ENCODE measurements at regions not wholly inside any gene's neighbourhood (a gene's known extent, or its start where the extent isn't known, plus 50 kb on each side); places are given as distances from the start of the nearest gene placed in this dataset.

DNA sequence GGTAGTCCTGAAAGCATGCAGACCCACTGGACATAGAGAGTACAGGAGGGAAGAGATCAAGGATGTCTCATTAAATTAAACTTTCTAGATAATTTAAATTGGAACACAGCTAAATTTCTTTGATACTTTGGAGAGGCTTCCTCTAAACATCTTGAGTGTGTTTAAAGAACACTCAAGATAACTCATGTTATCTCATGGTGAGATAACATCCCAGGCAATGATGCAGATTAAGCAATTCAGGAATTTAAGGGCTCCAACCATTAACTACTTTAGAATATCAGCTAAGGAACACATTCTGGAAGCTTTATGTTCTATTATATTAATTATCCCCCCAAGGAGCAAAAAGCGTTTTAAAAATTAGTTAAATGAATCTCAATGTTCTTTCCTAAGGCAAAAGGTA lies 289.2 kb upstream of the RUNX1 start:
- TF ChIP-seq CHD2 (IDR thresholded peaks at IDR 0.05; ENCODE audit: low read length, partially characterized antibody) = no peak
- no peak for TF ChIP-seq ZFP36 (IDR thresholded peaks at IDR 0.05; ENCODE audit: borderline replicate concordance, partially characterized antibody)
- TF ChIP-seq RCOR1 (IDR thresholded peaks at IDR 0.05; ENCODE audit: low read depth, low read length) = no peak
- TF ChIP-seq POLR2A (IDR thresholded peaks at IDR 0.05; ENCODE audit: low read length) = no peak
- TF ChIP-seq CBX2 (IDR thresholded peaks at IDR 0.05; ENCODE audit: borderline replicate concordance, low read depth) = no peak
- TF ChIP-seq CEBPB (IDR thresholded peaks at IDR 0.05) = no peak
- DNase-seq (ENCODE audit: low read depth in 1 of 2, low spot score in 1 of 2) = no peak
- no peak overlapping the region for H3K4me2 ChIP-seq
- CTCF ChIA-PET = no interaction called here
- no peaks in the 10 kb centered on the region for H3K9me3 ChIP-seq
- WGBS (ENCODE audit: missing lambda C conversion rate) = 6% methylated on average over 1 of the region's 1 CpG
- POLR2A ChIA-PET = no interaction called here
- no peak for ATAC-seq
- H3K27ac ChIP-seq = no peak overlapping the region
- FAIRE-seq = no peak
- H3K4me1 ChIP-seq = no peaks in the 10 kb centered on the region
- H3K4me3 ChIP-seq = no peak overlapping the region

DNA sequence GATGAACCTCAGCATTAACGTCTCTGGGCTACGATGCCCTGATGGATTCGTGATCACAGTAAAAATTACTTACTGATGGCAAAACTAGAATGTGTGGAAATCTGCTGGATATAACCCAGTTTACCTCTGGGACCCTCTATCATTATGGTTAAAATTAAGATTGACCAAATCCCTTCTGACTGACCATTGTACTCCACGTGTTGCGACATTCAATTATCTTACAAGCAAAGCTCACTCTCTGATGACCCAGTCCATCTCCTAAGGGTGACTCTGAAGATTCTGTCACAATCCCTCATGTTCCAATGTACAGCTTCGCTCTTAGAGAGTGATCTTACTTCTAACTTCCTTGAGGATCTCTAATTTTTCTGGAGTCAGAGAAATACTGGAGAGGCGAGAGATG lies 288.5 kb upstream of the RUNX1 start:
- ATAC-seq = no peak
- Histone ChIP-seq H3K4me2 (no peak overlapping the region), H3K9me3 (no peaks in the 10 kb centered on the region), H3K27ac (no peak overlapping the region), H3K4me1 (no peaks in the 10 kb centered on the region), H3K4me3 (no peak overlapping the region)
- no peak for FAIRE-seq
- TF ChIP-seq EHF (CRISPR knock-in tag; IDR thresholded peaks at IDR 0.05) (no peak), HOXA7 (CRISPR knock-in tag; IDR thresholded peaks at IDR 0.05) (no peak)
- TF ChIP-seq, protein P1, sequence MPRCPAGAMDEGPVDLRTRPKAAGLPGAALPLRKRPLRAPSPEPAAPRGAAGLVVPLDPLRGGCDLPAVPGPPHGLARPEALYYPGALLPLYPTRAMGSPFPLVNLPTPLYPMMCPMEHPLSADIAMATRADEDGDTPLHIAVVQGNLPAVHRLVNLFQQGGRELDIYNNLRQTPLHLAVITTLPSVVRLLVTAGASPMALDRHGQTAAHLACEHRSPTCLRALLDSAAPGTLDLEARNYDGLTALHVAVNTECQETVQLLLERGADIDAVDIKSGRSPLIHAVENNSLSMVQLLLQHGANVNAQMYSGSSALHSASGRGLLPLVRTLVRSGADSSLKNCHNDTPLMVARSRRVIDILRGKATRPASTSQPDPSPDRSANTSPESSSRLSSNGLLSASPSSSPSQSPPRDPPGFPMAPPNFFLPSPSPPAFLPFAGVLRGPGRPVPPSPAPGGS (IDR thresholded peaks at IDR 0.05) = no peak
- ChIA-PET CTCF (no interaction called here), POLR2A (no interaction called here)
- DNase-seq (ENCODE audit: low read depth in 1 of 2, low spot score in 1 of 2) = no peak
- WGBS (ENCODE audit: missing lambda C conversion rate) = 75% methylated on average over 6 of the region's 7 CpGs

DNA sequence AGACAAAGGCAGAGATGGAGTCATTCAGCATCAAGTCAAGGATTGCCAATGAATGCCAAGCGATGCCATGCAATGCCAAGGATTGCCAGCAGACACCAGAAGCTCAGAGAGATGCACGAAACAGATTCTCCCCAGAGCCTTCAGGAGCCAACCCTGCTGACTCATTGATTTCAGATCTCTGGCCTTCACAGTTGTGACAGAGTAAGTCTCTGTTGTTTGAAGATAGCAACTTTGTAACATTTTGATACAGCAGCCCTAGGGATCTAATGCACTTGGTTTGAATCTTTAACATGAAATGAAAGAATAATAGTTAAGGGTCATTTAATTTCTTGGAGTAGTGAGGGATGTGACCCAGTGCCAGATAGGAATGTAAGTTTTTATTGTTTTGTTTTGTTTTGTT lies 287.4 kb upstream of the RUNX1 start:
- 36% methylated on average over 2 of the region's 2 CpGs for WGBS (ENCODE audit: missing lambda C conversion rate)
- ChIA-PET CTCF (interaction anchor here (1.7 kb wide), 1 partner anchor 64 kb away, joined by 4 read pairs; no protein-coding TSS in a partner anchor), POLR2A (no interaction called here)
- Histone ChIP-seq H3K4me2 (no peak overlapping the region), H3K4me1 (no peaks in the 10 kb centered on the region), H3K27ac (no peak overlapping the region), H3K9me3 (no peaks in the 10 kb centered on the region), H3K4me3 (no peak overlapping the region)
- FAIRE-seq (no peak), DNase-seq (ENCODE audit: low read depth in 1 of 2, low spot score in 1 of 2) (no peak), ATAC-seq (no peak)
- TF ChIP-seq FOXS1 (CRISPR knock-in tag; IDR thresholded peaks at IDR 0.05) (no peak), MYC (IDR thresholded peaks at IDR 0.05; ENCODE audit: borderline replicate concordance, low read length) (no peak), KDM5A (IDR thresholded peaks at IDR 0.05) (no peak), POLR2AphosphoS2 (conservative IDR thresholded peaks at IDR 0.05; ENCODE audit: low read length) (no peak), RCOR1 (IDR thresholded peaks at IDR 0.05; ENCODE audit: low read depth, low read length) (no peak), MAFK (IDR thresholded peaks at IDR 0.05; ENCODE audit: partially characterized antibody) (peak; percentile 37)
- TF ChIP-seq, protein P2, sequence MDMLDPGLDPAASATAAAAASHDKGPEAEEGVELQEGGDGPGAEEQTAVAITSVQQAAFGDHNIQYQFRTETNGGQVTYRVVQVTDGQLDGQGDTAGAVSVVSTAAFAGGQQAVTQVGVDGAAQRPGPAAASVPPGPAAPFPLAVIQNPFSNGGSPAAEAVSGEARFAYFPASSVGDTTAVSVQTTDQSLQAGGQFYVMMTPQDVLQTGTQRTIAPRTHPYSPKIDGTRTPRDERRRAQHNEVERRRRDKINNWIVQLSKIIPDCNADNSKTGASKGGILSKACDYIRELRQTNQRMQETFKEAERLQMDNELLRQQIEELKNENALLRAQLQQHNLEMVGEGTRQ (IDR thresholded peaks at IDR 0.05) = no peak

DNA sequence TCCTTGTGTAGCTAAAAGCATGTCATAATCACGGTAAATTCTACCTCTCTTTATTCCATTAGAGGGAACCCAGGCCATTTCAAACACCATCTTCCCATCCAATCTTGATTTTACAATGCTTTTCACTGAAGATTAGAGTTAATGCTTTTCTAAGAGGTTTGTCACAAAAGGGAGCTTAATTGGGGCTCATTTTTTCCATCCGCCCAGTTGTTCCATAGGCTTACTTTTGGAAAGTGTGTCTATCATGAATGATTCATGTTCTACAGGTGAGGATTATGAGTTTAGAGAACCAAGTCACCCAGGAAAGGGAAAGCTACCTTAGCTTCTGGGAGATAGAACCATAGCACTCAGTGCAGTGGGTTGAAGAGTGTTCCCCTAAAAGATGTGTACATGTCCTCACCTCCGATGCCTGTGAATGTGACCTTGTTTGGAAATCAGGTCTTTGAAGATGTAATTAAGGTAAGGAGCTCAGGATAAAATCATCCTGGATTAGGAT lies 286.9 kb upstream of the RUNX1 start:
- no peak overlapping the region for H3K4me2 ChIP-seq
- ChIA-PET POLR2A (no interaction called here), CTCF (interaction anchor here (1.7 kb wide), 1 partner anchor 65 kb away, joined by 4 read pairs; no protein-coding TSS in a partner anchor)
- H3K4me3 ChIP-seq = no peak overlapping the region
- TF ChIP-seq, protein P1 (IDR thresholded peaks at IDR 0.05) = no peak
- no peak for TF ChIP-seq HOXA7 (CRISPR knock-in tag; IDR thresholded peaks at IDR 0.05)
- TF ChIP-seq PHF8 (IDR thresholded peaks at IDR 0.05; ENCODE audit: borderline replicate concordance, low read depth) = no peak
- TF ChIP-seq CBX8 (IDR thresholded peaks at IDR 0.05) = no peak
- no peak for TF ChIP-seq CBX2 (IDR thresholded peaks at IDR 0.05; ENCODE audit: borderline replicate concordance, low read depth)
- no peak for TF ChIP-seq MAZ (IDR thresholded peaks at IDR 0.05; ENCODE audit: borderline replicate concordance, low read depth, low read length)
- TF ChIP-seq, protein P3, sequence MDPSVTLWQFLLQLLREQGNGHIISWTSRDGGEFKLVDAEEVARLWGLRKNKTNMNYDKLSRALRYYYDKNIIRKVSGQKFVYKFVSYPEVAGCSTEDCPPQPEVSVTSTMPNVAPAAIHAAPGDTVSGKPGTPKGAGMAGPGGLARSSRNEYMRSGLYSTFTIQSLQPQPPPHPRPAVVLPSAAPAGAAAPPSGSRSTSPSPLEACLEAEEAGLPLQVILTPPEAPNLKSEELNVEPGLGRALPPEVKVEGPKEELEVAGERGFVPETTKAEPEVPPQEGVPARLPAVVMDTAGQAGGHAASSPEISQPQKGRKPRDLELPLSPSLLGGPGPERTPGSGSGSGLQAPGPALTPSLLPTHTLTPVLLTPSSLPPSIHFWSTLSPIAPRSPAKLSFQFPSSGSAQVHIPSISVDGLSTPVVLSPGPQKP (IDR thresholded peaks at IDR 0.05; ENCODE audit: low read depth, low read length) = no peak
- TF ChIP-seq CHD2 (IDR thresholded peaks at IDR 0.05; ENCODE audit: low read length, partially characterized antibody) = no peak
- TF ChIP-seq TFCP2L1 (CRISPR knock-in tag; IDR thresholded peaks at IDR 0.05) = no peak
- H3K4me1 ChIP-seq = no peaks in the 10 kb centered on the region
- DNase-seq (ENCODE audit: low read depth in 1 of 2, low spot score in 1 of 2) (no peak), ATAC-seq (no peak), FAIRE-seq (no peak)
- H3K9me3 ChIP-seq = no peaks in the 10 kb centered on the region
- WGBS (ENCODE audit: missing lambda C conversion rate) = 74% methylated on average over 3 of the region's 3 CpGs
- H3K27ac ChIP-seq = no peak overlapping the region

Measured in A549 (cell line).